KMS-11 (cell line): ENCODE measurements at regions not wholly inside any gene's neighbourhood (a gene's known extent, or its start where the extent isn't known, plus 50 kb on each side); places are given as distances from the start of the nearest gene placed in this dataset.

ENCODE experiments used
- H2AFZ ChIP-seq: fragments of 200-600 bp; sonication (generic); 2 replicates; pipeline ENCODE4 v1.6.1; 2016; ENCODE audit warnings: antibody characterized with exemption, mixed run types, low read depth
- H3K27ac ChIP-seq: fragments of 200-600 bp; sonication (generic); 2 replicates; pipeline ENCODE4 v1.6.1; 2016; ENCODE audit warnings: mild to moderate bottlenecking, mixed run types
- H3K27me3 ChIP-seq: fragments of 200-600 bp; sonication (generic); 2 replicates; pipeline ENCODE4 v1.6.1; 2017; ENCODE audit warnings: mild to moderate bottlenecking, low read depth, mixed run types, moderate library complexity; ENCODE audit not compliant: insufficient read depth
- H3K36me3 ChIP-seq: fragments of 200-600 bp; sonication (generic); 2 replicates; pipeline ENCODE4 v1.6.1; 2017; ENCODE audit warnings: mild to moderate bottlenecking, mixed run types; ENCODE audit not compliant: insufficient read depth
- H3K4me1 ChIP-seq: fragments of 200-600 bp; sonication (generic); 2 replicates; pipeline ENCODE4 v1.6.1; 2016; ENCODE audit warnings: mild to moderate bottlenecking, low read depth, mixed run types; ENCODE audit not compliant: poor library complexity, severe bottlenecking
- H3K4me2 ChIP-seq: fragments of 200-600 bp; sonication (generic); 2 replicates; pipeline ENCODE4 v1.7.0; 2016; ENCODE audit warnings: mild to moderate bottlenecking, mixed run types
- H3K4me3 ChIP-seq: fragments of 200-600 bp; sonication (generic); IDR thresholded peaks from 2 replicates; pipeline ENCODE4 v1.6.1; 2017; ENCODE audit warnings: low read depth, low read length, mixed read lengths; ENCODE audit not compliant: insufficient read depth
- H3K79me2 ChIP-seq: fragments of 200-600 bp; sonication (generic); 2 replicates; pipeline ENCODE4 v1.6.1; 2016; ENCODE audit warnings: low read depth, mixed run types; ENCODE audit not compliant: insufficient read depth
- H3K9ac ChIP-seq: fragments of 200-600 bp; sonication (generic); 2 replicates; pipeline ENCODE4 v1.6.1; 2016; ENCODE audit warnings: mild to moderate bottlenecking, mixed run types
- H4K20me1 ChIP-seq: fragments of 200-600 bp; sonication (generic); 2 replicates; pipeline ENCODE4 v1.6.1; 2016; ENCODE audit warnings: mild to moderate bottlenecking, mixed run types; ENCODE audit not compliant: insufficient read depth
- TF ChIP-seq, protein P1 (sequence below): fragments of 200-600 bp; sonication (generic); conservative IDR thresholded peaks from 2 replicates; pipeline ENCODE4 v1.6.1; 2017; ENCODE audit warnings: low read depth, mild to moderate bottlenecking, antibody characterized with exemption, low read length, moderate library complexity, mixed read lengths

DNA sequence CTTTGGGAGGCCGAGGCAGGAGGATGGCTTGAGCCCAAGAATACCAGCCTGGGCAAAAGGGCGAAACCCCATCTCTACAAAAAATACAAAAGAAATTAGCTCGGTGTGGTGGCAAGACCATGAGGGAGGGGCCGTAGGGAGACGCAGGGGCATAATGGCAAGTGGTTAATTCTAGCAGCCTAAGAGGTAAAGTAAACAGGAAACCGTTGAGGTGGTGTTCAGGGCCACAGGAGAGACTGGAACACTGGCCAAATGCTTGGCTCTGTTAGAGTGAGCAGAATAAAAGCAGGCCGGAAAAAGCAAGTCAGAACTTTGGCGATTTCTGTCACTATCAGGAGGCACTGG, 89.2 kb downstream of the RIPK4 start:
- no peaks in the 10 kb centered on the region for H3K4me1 ChIP-seq
- H2AFZ ChIP-seq: no peak overlapping the region
- H3K9ac ChIP-seq: no peak overlapping the region
- TF ChIP-seq, protein P1, sequence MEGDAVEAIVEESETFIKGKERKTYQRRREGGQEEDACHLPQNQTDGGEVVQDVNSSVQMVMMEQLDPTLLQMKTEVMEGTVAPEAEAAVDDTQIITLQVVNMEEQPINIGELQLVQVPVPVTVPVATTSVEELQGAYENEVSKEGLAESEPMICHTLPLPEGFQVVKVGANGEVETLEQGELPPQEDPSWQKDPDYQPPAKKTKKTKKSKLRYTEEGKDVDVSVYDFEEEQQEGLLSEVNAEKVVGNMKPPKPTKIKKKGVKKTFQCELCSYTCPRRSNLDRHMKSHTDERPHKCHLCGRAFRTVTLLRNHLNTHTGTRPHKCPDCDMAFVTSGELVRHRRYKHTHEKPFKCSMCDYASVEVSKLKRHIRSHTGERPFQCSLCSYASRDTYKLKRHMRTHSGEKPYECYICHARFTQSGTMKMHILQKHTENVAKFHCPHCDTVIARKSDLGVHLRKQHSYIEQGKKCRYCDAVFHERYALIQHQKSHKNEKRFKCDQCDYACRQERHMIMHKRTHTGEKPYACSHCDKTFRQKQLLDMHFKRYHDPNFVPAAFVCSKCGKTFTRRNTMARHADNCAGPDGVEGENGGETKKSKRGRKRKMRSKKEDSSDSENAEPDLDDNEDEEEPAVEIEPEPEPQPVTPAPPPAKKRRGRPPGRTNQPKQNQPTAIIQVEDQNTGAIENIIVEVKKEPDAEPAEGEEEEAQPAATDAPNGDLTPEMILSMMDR: no peak
- H3K27ac ChIP-seq: no peak overlapping the region
- H3K4me3 ChIP-seq: no peak overlapping the region
- H3K27me3 ChIP-seq: peaks cover 23% of the 10 kb centered on the region
- H4K20me1 ChIP-seq: no peaks in the 10 kb centered on the region
- H3K4me2 ChIP-seq: no peak overlapping the region
- H3K36me3 ChIP-seq: no peaks in the 10 kb centered on the region
- H3K79me2 ChIP-seq: no peaks in the 10 kb centered on the region

DNA sequence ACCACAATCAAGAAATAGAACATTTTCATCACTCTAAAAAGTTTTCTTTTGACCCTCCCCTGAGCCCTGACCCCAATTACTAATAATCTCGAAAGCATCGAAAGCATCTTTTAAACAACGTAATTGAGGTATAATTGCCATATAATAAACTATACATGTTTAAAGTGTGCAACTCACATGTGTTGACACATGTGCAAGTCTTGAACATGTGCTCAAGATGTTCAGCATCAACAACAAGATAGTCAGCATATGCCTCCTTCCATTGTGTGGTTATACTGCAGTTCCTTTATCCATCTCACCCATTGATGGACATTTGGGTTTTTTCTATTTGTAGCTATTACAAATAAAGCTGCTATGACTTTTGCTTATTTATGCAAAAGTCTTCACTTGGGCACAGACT, 90.7 kb downstream of the RIPK4 start:
- no peak overlapping the region for H3K27ac ChIP-seq
- no peaks in the 10 kb centered on the region for H3K79me2 ChIP-seq
- H3K4me3 ChIP-seq: no peak overlapping the region
- peaks cover 20% of the 10 kb centered on the region for H3K27me3 ChIP-seq
- H3K4me2 ChIP-seq: no peak overlapping the region
- TF ChIP-seq, protein P1: no peak
- no peaks in the 10 kb centered on the region for H4K20me1 ChIP-seq
- H3K9ac ChIP-seq: no peak overlapping the region
- H3K4me1 ChIP-seq: no peaks in the 10 kb centered on the region
- H2AFZ ChIP-seq: no peak overlapping the region
- no peaks in the 10 kb centered on the region for H3K36me3 ChIP-seq

DNA sequence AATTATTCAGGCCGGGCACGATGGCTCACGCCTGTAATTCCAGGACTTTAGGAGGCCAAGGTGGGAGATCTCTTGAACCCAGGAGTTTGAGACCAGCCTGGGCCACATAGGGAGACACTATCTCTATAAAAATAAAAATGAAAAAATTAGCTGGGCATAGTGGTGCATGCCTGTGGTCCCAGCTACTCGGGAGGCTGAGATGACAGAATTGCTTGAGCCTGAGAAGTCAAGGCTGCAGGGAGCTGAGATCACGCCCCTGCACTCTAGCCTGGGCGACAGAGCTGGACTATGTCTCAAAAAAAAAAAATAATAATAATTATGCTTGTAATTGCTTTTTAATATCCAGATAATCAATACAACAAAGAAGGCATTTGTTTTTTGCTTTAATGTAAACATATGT, 91.3 kb downstream of the RIPK4 start:
- Histone ChIP-seq H2AFZ (no peak overlapping the region), H3K27me3 (peaks cover 22% of the 10 kb centered on the region), H4K20me1 (no peaks in the 10 kb centered on the region), H3K27ac (no peak overlapping the region), H3K4me1 (no peaks in the 10 kb centered on the region), H3K79me2 (no peaks in the 10 kb centered on the region), H3K36me3 (no peaks in the 10 kb centered on the region), H3K4me2 (no peak overlapping the region), H3K9ac (no peak overlapping the region), H3K4me3 (no peak overlapping the region)
- TF ChIP-seq, protein P1: no peak

DNA sequence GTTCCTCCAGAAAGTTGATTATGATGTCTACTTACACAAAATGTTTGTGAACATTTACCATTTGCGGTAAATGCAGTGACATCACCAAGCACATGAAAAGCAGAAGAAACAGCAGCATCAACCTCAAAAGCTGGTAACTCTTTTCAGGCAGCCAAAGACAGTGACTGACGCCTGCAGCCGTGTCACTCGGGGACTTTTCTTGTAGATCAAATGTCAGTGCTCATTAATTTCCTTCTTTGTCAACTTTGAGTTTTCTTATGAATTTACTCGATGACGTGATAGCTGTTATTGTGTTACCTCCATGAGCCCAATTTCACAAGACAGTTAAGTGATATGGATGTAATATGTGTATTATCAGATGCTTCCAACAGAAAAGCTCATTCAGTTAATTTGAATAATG, 92.5 kb downstream of the RIPK4 start:
- no peak overlapping the region for H3K9ac ChIP-seq
- no peak overlapping the region for H3K4me3 ChIP-seq
- H3K4me2 ChIP-seq: no peak overlapping the region
- H3K27ac ChIP-seq: no peak overlapping the region
- no peaks in the 10 kb centered on the region for H3K36me3 ChIP-seq
- no peak overlapping the region for H2AFZ ChIP-seq
- peaks cover 14% of the 10 kb centered on the region; the same call in 1 of the 2 replicates for H3K27me3 ChIP-seq
- TF ChIP-seq, protein P1: no peak
- no peaks in the 10 kb centered on the region for H3K79me2 ChIP-seq
- H4K20me1 ChIP-seq: no peaks in the 10 kb centered on the region
- no peaks in the 10 kb centered on the region for H3K4me1 ChIP-seq
